ENCODE measurements at regions not wholly inside any gene's neighbourhood (a gene's known extent, or its start where the extent isn't known, plus 50 kb on each side); places are given as distances from the start of the nearest gene placed in this dataset.

DNA sequence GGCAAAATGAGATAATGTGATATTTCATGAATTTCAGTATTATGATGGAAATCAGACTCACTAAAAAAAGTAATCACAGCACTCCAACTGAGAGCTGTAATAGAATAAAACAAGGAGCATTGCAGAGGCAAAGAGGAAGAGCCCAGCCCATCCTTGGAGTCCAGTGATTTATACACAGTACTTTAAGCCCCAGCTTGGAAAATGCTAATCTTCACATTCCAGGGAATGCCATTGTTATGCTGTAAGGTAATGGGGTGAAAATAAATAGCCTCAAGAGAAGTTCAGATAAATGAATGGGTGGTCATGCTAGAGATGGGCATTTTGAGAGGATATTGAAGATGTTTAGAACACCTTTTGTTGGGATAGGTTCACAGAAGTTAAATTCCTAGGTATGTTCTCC, 190.3 kb upstream of the TAPT1 start:
- TF ChIP-seq, protein P1, sequence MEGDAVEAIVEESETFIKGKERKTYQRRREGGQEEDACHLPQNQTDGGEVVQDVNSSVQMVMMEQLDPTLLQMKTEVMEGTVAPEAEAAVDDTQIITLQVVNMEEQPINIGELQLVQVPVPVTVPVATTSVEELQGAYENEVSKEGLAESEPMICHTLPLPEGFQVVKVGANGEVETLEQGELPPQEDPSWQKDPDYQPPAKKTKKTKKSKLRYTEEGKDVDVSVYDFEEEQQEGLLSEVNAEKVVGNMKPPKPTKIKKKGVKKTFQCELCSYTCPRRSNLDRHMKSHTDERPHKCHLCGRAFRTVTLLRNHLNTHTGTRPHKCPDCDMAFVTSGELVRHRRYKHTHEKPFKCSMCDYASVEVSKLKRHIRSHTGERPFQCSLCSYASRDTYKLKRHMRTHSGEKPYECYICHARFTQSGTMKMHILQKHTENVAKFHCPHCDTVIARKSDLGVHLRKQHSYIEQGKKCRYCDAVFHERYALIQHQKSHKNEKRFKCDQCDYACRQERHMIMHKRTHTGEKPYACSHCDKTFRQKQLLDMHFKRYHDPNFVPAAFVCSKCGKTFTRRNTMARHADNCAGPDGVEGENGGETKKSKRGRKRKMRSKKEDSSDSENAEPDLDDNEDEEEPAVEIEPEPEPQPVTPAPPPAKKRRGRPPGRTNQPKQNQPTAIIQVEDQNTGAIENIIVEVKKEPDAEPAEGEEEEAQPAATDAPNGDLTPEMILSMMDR (IDR thresholded peaks at IDR 0.05; ENCODE audit: low read depth, low read length, missing input control): no peak
- TF ChIP-seq, protein P2, sequence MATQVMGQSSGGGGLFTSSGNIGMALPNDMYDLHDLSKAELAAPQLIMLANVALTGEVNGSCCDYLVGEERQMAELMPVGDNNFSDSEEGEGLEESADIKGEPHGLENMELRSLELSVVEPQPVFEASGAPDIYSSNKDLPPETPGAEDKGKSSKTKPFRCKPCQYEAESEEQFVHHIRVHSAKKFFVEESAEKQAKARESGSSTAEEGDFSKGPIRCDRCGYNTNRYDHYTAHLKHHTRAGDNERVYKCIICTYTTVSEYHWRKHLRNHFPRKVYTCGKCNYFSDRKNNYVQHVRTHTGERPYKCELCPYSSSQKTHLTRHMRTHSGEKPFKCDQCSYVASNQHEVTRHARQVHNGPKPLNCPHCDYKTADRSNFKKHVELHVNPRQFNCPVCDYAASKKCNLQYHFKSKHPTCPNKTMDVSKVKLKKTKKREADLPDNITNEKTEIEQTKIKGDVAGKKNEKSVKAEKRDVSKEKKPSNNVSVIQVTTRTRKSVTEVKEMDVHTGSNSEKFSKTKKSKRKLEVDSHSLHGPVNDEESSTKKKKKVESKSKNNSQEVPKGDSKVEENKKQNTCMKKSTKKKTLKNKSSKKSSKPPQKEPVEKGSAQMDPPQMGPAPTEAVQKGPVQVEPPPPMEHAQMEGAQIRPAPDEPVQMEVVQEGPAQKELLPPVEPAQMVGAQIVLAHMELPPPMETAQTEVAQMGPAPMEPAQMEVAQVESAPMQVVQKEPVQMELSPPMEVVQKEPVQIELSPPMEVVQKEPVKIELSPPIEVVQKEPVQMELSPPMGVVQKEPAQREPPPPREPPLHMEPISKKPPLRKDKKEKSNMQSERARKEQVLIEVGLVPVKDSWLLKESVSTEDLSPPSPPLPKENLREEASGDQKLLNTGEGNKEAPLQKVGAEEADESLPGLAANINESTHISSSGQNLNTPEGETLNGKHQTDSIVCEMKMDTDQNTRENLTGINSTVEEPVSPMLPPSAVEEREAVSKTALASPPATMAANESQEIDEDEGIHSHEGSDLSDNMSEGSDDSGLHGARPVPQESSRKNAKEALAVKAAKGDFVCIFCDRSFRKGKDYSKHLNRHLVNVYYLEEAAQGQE (IDR thresholded peaks at IDR 0.05): no peak
- TF ChIP-seq, protein P3, sequence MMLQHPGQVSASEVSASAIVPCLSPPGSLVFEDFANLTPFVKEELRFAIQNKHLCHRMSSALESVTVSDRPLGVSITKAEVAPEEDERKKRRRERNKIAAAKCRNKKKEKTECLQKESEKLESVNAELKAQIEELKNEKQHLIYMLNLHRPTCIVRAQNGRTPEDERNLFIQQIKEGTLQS (IDR thresholded peaks at IDR 0.05): no peak
- TF ChIP-seq YY1 (IDR thresholded peaks at IDR 0.05) (no peak), TAF1 (conservative IDR thresholded peaks at IDR 0.05) (no peak), EGR1 (IDR thresholded peaks at IDR 0.05; ENCODE audit: low read depth in 2 of 2) (no peak), HNF4A (conservative IDR thresholded peaks at IDR 0.05) (no peak), RAD21 (IDR thresholded peaks at IDR 0.05) (no peak), NR2F2 (IDR thresholded peaks at IDR 0.05) (no peak)
- TF ChIP-seq, protein P4, sequence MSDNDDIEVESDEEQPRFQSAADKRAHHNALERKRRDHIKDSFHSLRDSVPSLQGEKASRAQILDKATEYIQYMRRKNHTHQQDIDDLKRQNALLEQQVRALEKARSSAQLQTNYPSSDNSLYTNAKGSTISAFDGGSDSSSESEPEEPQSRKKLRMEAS (IDR thresholded peaks at IDR 0.05): no peak
- TF ChIP-seq, protein P5, sequence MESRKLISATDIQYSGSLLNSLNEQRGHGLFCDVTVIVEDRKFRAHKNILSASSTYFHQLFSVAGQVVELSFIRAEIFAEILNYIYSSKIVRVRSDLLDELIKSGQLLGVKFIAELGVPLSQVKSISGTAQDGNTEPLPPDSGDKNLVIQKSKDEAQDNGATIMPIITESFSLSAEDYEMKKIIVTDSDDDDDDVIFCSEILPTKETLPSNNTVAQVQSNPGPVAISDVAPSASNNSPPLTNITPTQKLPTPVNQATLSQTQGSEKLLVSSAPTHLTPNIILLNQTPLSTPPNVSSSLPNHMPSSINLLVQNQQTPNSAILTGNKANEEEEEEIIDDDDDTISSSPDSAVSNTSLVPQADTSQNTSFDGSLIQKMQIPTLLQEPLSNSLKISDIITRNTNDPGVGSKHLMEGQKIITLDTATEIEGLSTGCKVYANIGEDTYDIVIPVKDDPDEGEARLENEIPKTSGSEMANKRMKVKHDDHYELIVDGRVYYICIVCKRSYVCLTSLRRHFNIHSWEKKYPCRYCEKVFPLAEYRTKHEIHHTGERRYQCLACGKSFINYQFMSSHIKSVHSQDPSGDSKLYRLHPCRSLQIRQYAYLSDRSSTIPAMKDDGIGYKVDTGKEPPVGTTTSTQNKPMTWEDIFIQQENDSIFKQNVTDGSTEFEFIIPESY (IDR thresholded peaks at IDR 0.05): no peak
